Mammary epithelial cell (primary cell): ENCODE measurements at regions not wholly inside any gene's neighbourhood (a gene's known extent, or its start where the extent isn't known, plus 50 kb on each side); places are given as distances from the start of the nearest gene placed in this dataset.

Source experiments
- EZH2 ChIP-seq: IDR thresholded peaks from 2 replicates; pipeline ENCODE4 v1.6.1; 2012; ENCODE audit warnings: low read length, inconsistent platforms, borderline replicate concordance
- TF ChIP-seq, protein P1 (sequence below), 2 donors: IDR thresholded peaks in 1 of 2; conservative IDR thresholded peaks in 1 of 2; 2 replicates each; pipeline ENCODE4 v1.5.1; 2011 to 2012; ENCODE audit warnings: inconsistent platforms in 2 of 2, low read length in 2 of 2, mild to moderate bottlenecking in 2 of 2, control low read depth in 1 of 2, low read depth in 1 of 2; ENCODE audit not compliant: insufficient read depth in 1 of 2; ENCODE audit errors: extremely low read depth in 1 of 2

DNA sequence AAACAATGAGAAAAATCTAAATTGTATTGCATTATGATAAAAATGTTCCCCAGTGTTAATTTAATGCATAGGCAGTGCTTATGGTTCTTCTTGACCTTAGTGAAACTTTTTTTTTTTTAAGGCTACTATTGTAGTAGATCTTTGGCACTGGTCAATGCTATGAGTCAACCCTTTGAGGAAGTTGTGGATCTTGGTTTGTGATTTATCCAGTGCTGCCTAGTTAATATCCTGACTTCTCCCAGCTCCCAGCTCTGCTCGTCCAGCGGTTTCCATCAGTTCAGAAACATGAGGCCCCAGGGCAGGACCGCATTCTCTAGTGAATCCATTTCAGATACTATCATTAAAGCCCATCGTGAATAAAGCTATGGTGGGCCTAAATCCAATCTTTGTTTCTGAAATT, 364.5 kb upstream of the JARID2 start:
- TF ChIP-seq, protein P1, sequence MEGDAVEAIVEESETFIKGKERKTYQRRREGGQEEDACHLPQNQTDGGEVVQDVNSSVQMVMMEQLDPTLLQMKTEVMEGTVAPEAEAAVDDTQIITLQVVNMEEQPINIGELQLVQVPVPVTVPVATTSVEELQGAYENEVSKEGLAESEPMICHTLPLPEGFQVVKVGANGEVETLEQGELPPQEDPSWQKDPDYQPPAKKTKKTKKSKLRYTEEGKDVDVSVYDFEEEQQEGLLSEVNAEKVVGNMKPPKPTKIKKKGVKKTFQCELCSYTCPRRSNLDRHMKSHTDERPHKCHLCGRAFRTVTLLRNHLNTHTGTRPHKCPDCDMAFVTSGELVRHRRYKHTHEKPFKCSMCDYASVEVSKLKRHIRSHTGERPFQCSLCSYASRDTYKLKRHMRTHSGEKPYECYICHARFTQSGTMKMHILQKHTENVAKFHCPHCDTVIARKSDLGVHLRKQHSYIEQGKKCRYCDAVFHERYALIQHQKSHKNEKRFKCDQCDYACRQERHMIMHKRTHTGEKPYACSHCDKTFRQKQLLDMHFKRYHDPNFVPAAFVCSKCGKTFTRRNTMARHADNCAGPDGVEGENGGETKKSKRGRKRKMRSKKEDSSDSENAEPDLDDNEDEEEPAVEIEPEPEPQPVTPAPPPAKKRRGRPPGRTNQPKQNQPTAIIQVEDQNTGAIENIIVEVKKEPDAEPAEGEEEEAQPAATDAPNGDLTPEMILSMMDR (conservative IDR thresholded peaks at IDR 0.05 in 1 of 2, IDR thresholded peaks at IDR 0.05 in 1 of 2; ENCODE audit: extremely low read depth in 1 of 2, insufficient read depth in 1 of 2, low read depth in 1 of 2, low read length in 2 of 2): no peak
- TF ChIP-seq EZH2: no peak
